ENCODE measurements at regions not wholly inside any gene's neighbourhood (a gene's known extent, or its start where the extent isn't known, plus 50 kb on each side); places are given as distances from the start of the nearest gene placed in this dataset.

DNA sequence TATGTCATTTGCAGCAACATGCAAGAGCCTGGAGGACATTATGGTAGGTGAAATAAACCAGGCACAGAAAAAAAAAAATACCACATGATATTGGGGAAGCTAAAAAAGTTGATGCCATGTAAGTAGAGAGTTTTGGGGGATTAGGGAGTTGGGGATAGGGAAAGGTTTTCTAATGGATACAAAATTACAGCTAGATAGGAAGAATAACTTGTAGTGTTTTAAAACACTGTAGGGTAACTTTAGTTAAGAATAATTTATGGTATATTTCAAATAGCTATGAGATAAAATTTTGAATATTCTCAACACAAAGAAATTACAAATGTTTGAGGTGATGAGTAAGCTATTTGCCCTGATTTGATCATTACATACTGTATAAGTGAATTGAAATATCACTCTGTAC is 1456.7 kb upstream of the MIR17HG start:
- TF ChIP-seq CTCF (IDR thresholded peaks at IDR 0.05) (no peak), POLR2A (IDR thresholded peaks at IDR 0.05) (no peak)

All from thyroid gland (tissue), 4 donors.